ENCODE measurements at regions not wholly inside any gene's neighbourhood (a gene's known extent, or its start where the extent isn't known, plus 50 kb on each side); places are given as distances from the start of the nearest gene placed in this dataset.
A peak's percentile ranks its signal among the peaks of the same experiment; 100 is the strongest.

GRCh38 chr13:78258304-78258703 lies 339.7 kb upstream of the EDNRB start:
- in situ Hi-C loops (cut with HindIII; ENCODE audit: low sequenced_read_pairs) = no loop called here
- no peak for TF ChIP-seq CTCF (IDR thresholded peaks at IDR 0.05; ENCODE audit: low read depth, low read length)
- no peak overlapping the region for H3K4me3 ChIP-seq (ENCODE audit: low read depth, low read length)
- no peak for DNase-seq (ENCODE audit: low read depth, low spot score)

- TF ChIP-seq CTCF (IDR thresholded peaks at IDR 0.05; ENCODE audit: low read depth, low read length) = no peak
- no peak overlapping the region for H3K4me3 ChIP-seq (ENCODE audit: low read depth, low read length)
- DNase-seq (ENCODE audit: low read depth, low spot score) = no peak
- in situ Hi-C loops (cut with HindIII; ENCODE audit: low sequenced_read_pairs) = no loop called here
Measured at GRCh38 chr13:78256484-78256883, 337.9 kb upstream of the EDNRB start.

- TF ChIP-seq CTCF (IDR thresholded peaks at IDR 0.05; ENCODE audit: low read depth, low read length) = no peak
- in situ Hi-C loops (cut with HindIII; ENCODE audit: low sequenced_read_pairs) = no loop called here
Measured at GRCh38 chr13:78254113-78254512, 335.5 kb upstream of the EDNRB start.

GRCh38 chr13:78247362-78247761 lies 328.7 kb upstream of the EDNRB start:
- in situ Hi-C loops (cut with HindIII; ENCODE audit: low sequenced_read_pairs) = no loop called here
- TF ChIP-seq CTCF (IDR thresholded peaks at IDR 0.05; ENCODE audit: low read depth, low read length) = no peak
- no peak for DNase-seq (ENCODE audit: low read depth, low spot score)
- no peak overlapping the region for H3K4me3 ChIP-seq (ENCODE audit: low read depth, low read length)

More at GRCh38 chr13:78254113-78254512, 335.5 kb upstream of the EDNRB start:
- DNase-seq (ENCODE audit: low read depth, low spot score) = no peak
- no peak overlapping the region for H3K4me3 ChIP-seq (ENCODE audit: low read depth, low read length)

GRCh38 chr13:78241278-78241919 lies 322.8 kb upstream of the EDNRB start:
- DNase-seq (ENCODE audit: low read depth, low spot score) = peak; percentile 20
- in situ Hi-C loops (cut with HindIII; ENCODE audit: low sequenced_read_pairs) = no loop called here
- peak; percentile 71 for TF ChIP-seq CTCF (IDR thresholded peaks at IDR 0.05; ENCODE audit: low read depth, low read length)
- no peak overlapping the region for H3K4me3 ChIP-seq (ENCODE audit: low read depth, low read length)

GRCh38 chr13:78239714-78240113 lies 321.1 kb upstream of the EDNRB start:
- DNase-seq (ENCODE audit: low read depth, low spot score) = no peak

More at GRCh38 chr13:78239714-78240113, 321.1 kb upstream of the EDNRB start:
- in situ Hi-C loops (cut with HindIII; ENCODE audit: low sequenced_read_pairs) = no loop called here
- no peak overlapping the region for H3K4me3 ChIP-seq (ENCODE audit: low read depth, low read length)
- TF ChIP-seq CTCF (IDR thresholded peaks at IDR 0.05; ENCODE audit: low read depth, low read length) = no peak

All from astrocyte of the spinal cord (primary cell).